HEK293 (cell line): ENCODE measurements at regions not wholly inside any gene's neighbourhood (a gene's known extent, or its start where the extent isn't known, plus 50 kb on each side); places are given as distances from the start of the nearest gene placed in this dataset.

Source experiments
- GLI4 ChIP-seq: fragments of 450-650 bp; formaldehyde crosslinking; IDR thresholded peaks from 2 replicates; pipeline ENCODE4 v1.5.1; 2016; ENCODE audit warnings: missing biosample characterization, missing genetic modification characterization
- ZNF830 ChIP-seq: fragments of 450-650 bp; IDR thresholded peaks from 2 replicates; pipeline ENCODE4 v1.5.0; 2018; ENCODE audit warnings: missing biosample characterization, missing genetic modification characterization, low read depth, mild to moderate bottlenecking, moderate library complexity
- TF ChIP-seq, protein P1 (sequence below): fragments of 450-650 bp; formaldehyde crosslinking; IDR thresholded peaks from 2 replicates; pipeline ENCODE4 v1.5.1; 2016; ENCODE audit warnings: missing biosample characterization, missing genetic modification characterization

DNA sequence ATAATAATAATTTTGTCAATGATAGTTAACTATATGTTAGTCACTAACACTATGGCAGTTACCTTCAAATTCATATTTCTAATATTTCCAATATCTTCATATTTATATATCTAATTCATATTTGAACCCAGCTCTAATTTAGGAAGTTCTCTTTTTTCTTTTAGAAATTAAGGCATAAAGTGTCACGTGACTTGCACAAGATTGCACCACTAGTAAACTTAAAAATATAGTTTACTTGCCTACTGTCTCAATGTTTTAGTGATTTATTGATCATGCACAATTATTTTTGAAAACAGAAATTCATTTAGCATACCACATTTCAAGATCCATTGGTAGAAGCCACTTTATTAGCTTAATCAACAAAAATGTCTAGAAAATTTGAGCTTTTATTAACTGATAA, 508.7 kb upstream of the ZNF337 start:
- TF ChIP-seq, protein P1, sequence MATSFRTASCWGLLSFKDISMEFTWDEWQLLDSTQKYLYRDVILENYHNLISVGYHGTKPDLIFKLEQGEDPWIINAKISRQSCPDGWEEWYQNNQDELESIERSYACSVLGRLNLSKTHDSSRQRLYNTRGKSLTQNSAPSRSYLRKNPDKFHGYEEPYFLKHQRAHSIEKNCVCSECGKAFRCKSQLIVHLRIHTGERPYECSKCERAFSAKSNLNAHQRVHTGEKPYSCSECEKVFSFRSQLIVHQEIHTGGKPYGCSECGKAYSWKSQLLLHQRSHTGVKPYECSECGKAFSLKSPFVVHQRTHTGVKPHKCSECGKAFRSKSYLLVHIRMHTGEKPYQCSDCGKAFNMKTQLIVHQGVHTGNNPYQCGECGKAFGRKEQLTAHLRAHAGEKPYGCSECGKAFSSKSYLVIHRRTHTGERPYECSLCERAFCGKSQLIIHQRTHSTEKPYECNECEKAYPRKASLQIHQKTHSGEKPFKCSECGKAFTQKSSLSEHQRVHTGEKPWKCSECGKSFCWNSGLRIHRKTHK, result no peak
- no peak for TF ChIP-seq ZNF830 (tag by site-specific recombination)
- TF ChIP-seq GLI4 (tag by site-specific recombination), result no peak
